HG03103 (cell line): ENCODE measurements at regions not wholly inside any gene's neighbourhood (a gene's known extent, or its start where the extent isn't known, plus 50 kb on each side); places are given as distances from the start of the nearest gene placed in this dataset.

Source experiments
- ATAC-seq: cut with Tn5 transposase; IDR thresholded peaks from one replicate; pipeline ENCODE4 v1.9.1; 2021; ENCODE audit warnings: low read depth; ENCODE audit not compliant: unreplicated experiment

- no peak for ATAC-seq
Observed at GRCh38 chr2:67689651-67690050, 292.5 kb downstream of the ETAA1 start.

- no peak for ATAC-seq
Observed at GRCh38 chr2:67694445-67694844, 297.3 kb downstream of the ETAA1 start.

- no peak for ATAC-seq
Observed at GRCh38 chr2:67701011-67701410, 303.9 kb downstream of the ETAA1 start.

- ATAC-seq = no peak
Observed at GRCh38 chr2:67702284-67702683, 305.2 kb downstream of the ETAA1 start.

- ATAC-seq = no peak
Observed at GRCh38 chr2:67702937-67703336, 305.8 kb downstream of the ETAA1 start.

GRCh38 chr2:67706082-67706481 is 308.9 kb downstream of the ETAA1 start:
- ATAC-seq = no peak

- ATAC-seq = no peak
Observed at GRCh38 chr2:67707896-67708295, 310.8 kb downstream of the ETAA1 start.

- ATAC-seq = no peak
Observed at GRCh38 chr2:67709835-67710234, 312.7 kb downstream of the ETAA1 start.

GRCh38 chr2:67712484-67712883 is 315.4 kb downstream of the ETAA1 start:
- no peak for ATAC-seq

GRCh38 chr2:67713376-67713775 is 316.2 kb downstream of the ETAA1 start:
- no peak for ATAC-seq

GRCh38 chr2:67716895-67717396 is 319.8 kb downstream of the ETAA1 start:
- no peak for ATAC-seq

- ATAC-seq = no peak
Observed at GRCh38 chr2:67717692-67718091, 320.6 kb downstream of the ETAA1 start.

GRCh38 chr2:67719351-67719750 is 322.2 kb downstream of the ETAA1 start:
- no peak for ATAC-seq

GRCh38 chr2:67721516-67721915 is 324.4 kb downstream of the ETAA1 start:
- no peak for ATAC-seq

GRCh38 chr2:67724261-67724660 is 327.1 kb downstream of the ETAA1 start:
- ATAC-seq = no peak

- no peak for ATAC-seq
Observed at GRCh38 chr2:67725731-67726130, 328.6 kb downstream of the ETAA1 start.

- ATAC-seq = no peak
Observed at GRCh38 chr2:67726416-67726815, 329.3 kb downstream of the ETAA1 start.

GRCh38 chr2:67727131-67727530 is 330.0 kb downstream of the ETAA1 start:
- no peak for ATAC-seq

GRCh38 chr2:67727623-67728022 is 330.5 kb downstream of the ETAA1 start:
- ATAC-seq = no peak

GRCh38 chr2:67729474-67729873 is 332.3 kb downstream of the ETAA1 start:
- ATAC-seq = no peak

GRCh38 chr2:67733517-67733916 is 329.3 kb downstream of the C1D start:
- ATAC-seq = no peak

- no peak for ATAC-seq
Observed at GRCh38 chr2:67752199-67752598, 310.6 kb downstream of the C1D start.

GRCh38 chr2:67752969-67753368 is 309.8 kb downstream of the C1D start:
- no peak for ATAC-seq
